Mesodermal cell (in vitro differentiated cells): ENCODE measurements at regions not wholly inside any gene's neighbourhood (a gene's known extent, or its start where the extent isn't known, plus 50 kb on each side); places are given as distances from the start of the nearest gene placed in this dataset.

Experiments
- H3K27ac ChIP-seq: 2 replicates; pipeline ENCODE4 v1.7.0; 2013; ENCODE audit warnings: mild to moderate bottlenecking, low read depth, low read length, moderate library complexity; ENCODE audit not compliant: severe bottlenecking
- H3K36me3 ChIP-seq: 2 replicates; pipeline ENCODE4 v1.7.1; 2013; ENCODE audit warnings: mild to moderate bottlenecking, low read length, moderate library complexity; ENCODE audit not compliant: control insufficient read depth, insufficient read depth
- H3K4me1 ChIP-seq: one replicate; pipeline ENCODE4 v1.7.1; 2013; ENCODE audit warnings: mild to moderate bottlenecking, low read length; ENCODE audit not compliant: insufficient read depth, control insufficient read depth, poor library complexity, severe bottlenecking
- H3K4me3 ChIP-seq: 2 replicates; pipeline ENCODE4 v1.7.0; 2013; ENCODE audit warnings: low read length, control low read depth, mild to moderate bottlenecking; ENCODE audit not compliant: insufficient read depth, poor library complexity, severe bottlenecking; ENCODE audit errors: extremely low read depth
- H3K9me3 ChIP-seq: 2 replicates; pipeline ENCODE4 v1.7.1; 2013; ENCODE audit warnings: mild to moderate bottlenecking, low read length, moderate library complexity; ENCODE audit not compliant: control insufficient read depth
- WGBS, 2 experiments: methylation state at CpG; one replicate each; pipeline ENCODE4 v1.1.5; 2013; ENCODE audit warnings: missing lambda C conversion rate in 2 of 2; ENCODE audit not compliant: insufficient coverage in 2 of 2; 5-methylcytosine and 5-hydroxymethylcytosine counted together

- H3K4me1 ChIP-seq, result no peaks in the 10 kb centered on the region
- no peaks in the 10 kb centered on the region for H3K36me3 ChIP-seq
- WGBS, 2 experiments, result 89 to 100% methylated on average over 1 to 2 of the region's 2 CpGs
- H3K27ac ChIP-seq, result no peak overlapping the region
- no peaks in the 10 kb centered on the region for H3K9me3 ChIP-seq
- H3K4me3 ChIP-seq, result no peak overlapping the region
Measured at GRCh38 chr3:157639756-157640426, 136.7 kb upstream of the VEPH1 start.

- Histone ChIP-seq H3K27ac (no peak overlapping the region), H3K4me3 (no peak overlapping the region), H3K4me1 (no peaks in the 10 kb centered on the region), H3K9me3 (no peaks in the 10 kb centered on the region), H3K36me3 (no peaks in the 10 kb centered on the region)
- WGBS, 2 experiments, result no CpG with 5 or more reads among the region's 1 CpG
Measured at GRCh38 chr3:157637866-157638265, 134.7 kb upstream of the VEPH1 start.

GRCh38 chr3:157633241-157633640 is 130.0 kb upstream of the VEPH1 start:
- Histone ChIP-seq H3K9me3 (no peaks in the 10 kb centered on the region), H3K36me3 (no peaks in the 10 kb centered on the region), H3K4me1 (no peaks in the 10 kb centered on the region), H3K27ac (no peak overlapping the region), H3K4me3 (no peak overlapping the region)
- WGBS, 2 experiments, result 75 to 81% methylated on average over 1 to 2 of the region's 2 CpGs

GRCh38 chr3:157632075-157632474 is 128.9 kb upstream of the VEPH1 start:
- 81 to 93% methylated on average over 2 to 3 of the region's 3 CpGs for WGBS, 2 experiments
- no peak overlapping the region for H3K27ac ChIP-seq

GRCh38 chr3:157631478-157631877 is 128.3 kb upstream of the VEPH1 start:
- no peaks in the 10 kb centered on the region for H3K36me3 ChIP-seq
- no peak overlapping the region for H3K27ac ChIP-seq
- 55 to 59% methylated on average over 4 to 6 of the region's 8 CpGs for WGBS, 2 experiments

More at GRCh38 chr3:157632075-157632474, 128.9 kb upstream of the VEPH1 start:
- H3K36me3 ChIP-seq, result no peaks in the 10 kb centered on the region
- no peaks in the 10 kb centered on the region for H3K9me3 ChIP-seq
- no peaks in the 10 kb centered on the region for H3K4me1 ChIP-seq
- no peak overlapping the region for H3K4me3 ChIP-seq

GRCh38 chr3:157626817-157627216 is 123.6 kb upstream of the VEPH1 start:
- WGBS, 2 experiments, result 81 to 92% methylated on average over 2 of the region's 3 CpGs
- H3K36me3 ChIP-seq, result no peaks in the 10 kb centered on the region
- H3K4me1 ChIP-seq, result no peaks in the 10 kb centered on the region
- no peaks in the 10 kb centered on the region for H3K9me3 ChIP-seq
- H3K27ac ChIP-seq, result no peak overlapping the region
- no peak overlapping the region for H3K4me3 ChIP-seq

More at GRCh38 chr3:157631478-157631877, 128.3 kb upstream of the VEPH1 start:
- no peaks in the 10 kb centered on the region for H3K9me3 ChIP-seq
- H3K4me1 ChIP-seq, result no peaks in the 10 kb centered on the region
- no peak overlapping the region for H3K4me3 ChIP-seq

- Histone ChIP-seq H3K9me3 (no peaks in the 10 kb centered on the region), H3K4me3 (no peak overlapping the region), H3K36me3 (no peaks in the 10 kb centered on the region), H3K27ac (no peak overlapping the region), H3K4me1 (no peaks in the 10 kb centered on the region)
- 67 to 81% methylated on average over 1 of the region's 2 CpGs for WGBS, 2 experiments
Measured at GRCh38 chr3:157624801-157625200, 121.6 kb upstream of the VEPH1 start.

GRCh38 chr3:157618886-157619285 is 115.7 kb upstream of the VEPH1 start:
- no peaks in the 10 kb centered on the region for H3K9me3 ChIP-seq
- H3K36me3 ChIP-seq, result no peaks in the 10 kb centered on the region
- no peaks in the 10 kb centered on the region for H3K4me1 ChIP-seq
- no CpG with 5 or more reads among the region's 4 CpGs for WGBS, 2 experiments
- no peak overlapping the region for H3K27ac ChIP-seq
- H3K4me3 ChIP-seq, result no peak overlapping the region

- Histone ChIP-seq H3K4me1 (no peaks in the 10 kb centered on the region), H3K27ac (no peak overlapping the region), H3K9me3 (no peaks in the 10 kb centered on the region), H3K4me3 (no peak overlapping the region), H3K36me3 (no peaks in the 10 kb centered on the region)
- WGBS, 2 experiments, result 0 to 80% methylated on average over 1 of the region's 6 CpGs
Measured at GRCh38 chr3:157618075-157618760, 115.0 kb upstream of the VEPH1 start.

GRCh38 chr3:157614896-157615295 is 111.7 kb upstream of the VEPH1 start:
- H3K4me3 ChIP-seq, result no peak overlapping the region
- no peaks in the 10 kb centered on the region for H3K9me3 ChIP-seq
- WGBS, 2 experiments, result 91 to 94% methylated on average over 2 of the region's 2 CpGs
- H3K27ac ChIP-seq, result no peak overlapping the region
- H3K36me3 ChIP-seq, result no peaks in the 10 kb centered on the region
- H3K4me1 ChIP-seq, result no peaks in the 10 kb centered on the region

GRCh38 chr3:157611536-157612076 is 108.4 kb upstream of the VEPH1 start:
- Histone ChIP-seq H3K4me1 (no peaks in the 10 kb centered on the region), H3K9me3 (no peaks in the 10 kb centered on the region), H3K27ac (no peak overlapping the region), H3K36me3 (no peaks in the 10 kb centered on the region), H3K4me3 (no peak overlapping the region)
- WGBS, 2 experiments, result 91 to 100% methylated on average over 1 of the region's 4 CpGs
